Calu3 (cell line): ENCODE measurements at regions not wholly inside any gene's neighbourhood (a gene's known extent, or its start where the extent isn't known, plus 50 kb on each side); places are given as distances from the start of the nearest gene placed in this dataset.

ENCODE experiments used
- BruUV-seq: library from RNA; stranded (reverse); fragments of 400-500 nt; replicated peaks from 2 replicates; lab custom pipeline; 2021; lab: Mats Ljungman, UMichigan
- CTCF ChIA-PET: fragments of 300-600 bp; sonication (Branson Sonifier 250); formaldehyde crosslinking; loops from one replicate; lab custom pipeline; 2022; ENCODE audit warnings: antibody characterized with exemption; lab: Charles Lee
- DNase-seq: peaks from one replicate; pipeline ENCODE4 v3.0.0; 2022
- H3K27ac Mint-ChIP-seq: one replicate; pipeline ENCODE4 v1.8.0; 2022; ENCODE audit warnings: mixed read lengths; ENCODE audit not compliant: unreplicated experiment
- H3K27me3 Mint-ChIP-seq: one replicate; pipeline ENCODE4 v1.8.0; 2022; ENCODE audit warnings: mixed read lengths; ENCODE audit not compliant: unreplicated experiment
- H3K36me3 Mint-ChIP-seq: one replicate; pipeline ENCODE4 v1.8.0; 2022; ENCODE audit warnings: mild to moderate bottlenecking, moderate library complexity, mixed read lengths; ENCODE audit not compliant: insufficient read depth, unreplicated experiment
- H3K4me1 Mint-ChIP-seq: one replicate; pipeline ENCODE4 v1.8.0; 2022; ENCODE audit warnings: mild to moderate bottlenecking, low read depth, mixed read lengths; ENCODE audit not compliant: unreplicated experiment
- H3K4me3 Mint-ChIP-seq: one replicate; pipeline ENCODE4 v1.8.0; 2022; ENCODE audit warnings: mild to moderate bottlenecking, low read depth, moderate library complexity, mixed read lengths; ENCODE audit not compliant: unreplicated experiment
- H3K9me3 Mint-ChIP-seq: one replicate; pipeline ENCODE4 v1.8.0; 2022; ENCODE audit warnings: low read depth, mixed read lengths; ENCODE audit not compliant: unreplicated experiment
- CTCF ChIP-seq: fragments of 200-600 bp; IDR thresholded peaks from one replicate; pipeline ENCODE4 v1.8.0; 2022; ENCODE audit warnings: antibody characterized with exemption; ENCODE audit not compliant: unreplicated experiment
- intact Hi-C: fragments of 100-400 bp; cut with micrococcal nuclease; formaldehyde crosslinking; loops from one replicate; pipeline ENCODE4 v1.10.0; 2022; ENCODE audit not compliant: unreplicated experiment

GRCh38 chr15:70519616-70520015 is 243.7 kb downstream of the UACA start:
- BruUV-seq: no TSS peak
- CTCF ChIA-PET: no interaction called here
- intact Hi-C loops: no loop called here
- Mint-ChIP-seq H3K27me3 (peaks cover 3% of the 10 kb centered on the region), H3K27ac (no peak overlapping the region), H3K36me3 (no peaks in the 10 kb centered on the region), H3K4me3 (no peak overlapping the region), H3K9me3 (no peaks in the 10 kb centered on the region), H3K4me1 (peaks cover 9% of the 10 kb centered on the region)
- no peak for DNase-seq
- TF ChIP-seq CTCF: no peak

- CTCF ChIA-PET: no interaction called here
- no peaks in the 10 kb centered on the region for H3K36me3 Mint-ChIP-seq
- no peak overlapping the region for H3K27ac Mint-ChIP-seq
- no peak for DNase-seq
- intact Hi-C loops: no loop called here
- H3K9me3 Mint-ChIP-seq: no peaks in the 10 kb centered on the region
- no peaks in the 10 kb centered on the region for H3K27me3 Mint-ChIP-seq
- no peak overlapping the region for H3K4me3 Mint-ChIP-seq
- BruUV-seq: no TSS peak
- no peak for TF ChIP-seq CTCF
- peaks cover 15% of the 10 kb centered on the region for H3K4me1 Mint-ChIP-seq
Observed at GRCh38 chr15:70519004-70519365, 244.4 kb downstream of the UACA start.

- intact Hi-C loops: no loop called here
- DNase-seq: no peak
- Mint-ChIP-seq H3K36me3 (no peaks in the 10 kb centered on the region), H3K27me3 (no peaks in the 10 kb centered on the region), H3K4me1 (peaks cover 21% of the 10 kb centered on the region), H3K27ac (no peak overlapping the region), H3K4me3 (no peak overlapping the region), H3K9me3 (no peaks in the 10 kb centered on the region)
- no TSS peak for BruUV-seq
- CTCF ChIA-PET: no interaction called here
- no peak for TF ChIP-seq CTCF
Observed at GRCh38 chr15:70518201-70519003, 245.0 kb downstream of the UACA start.

- Mint-ChIP-seq H3K4me3 (no peak overlapping the region), H3K27me3 (no peaks in the 10 kb centered on the region), H3K36me3 (no peaks in the 10 kb centered on the region), H3K4me1 (peaks cover 25% of the 10 kb centered on the region), H3K9me3 (no peaks in the 10 kb centered on the region), H3K27ac (no peak overlapping the region)
- intact Hi-C loops: no loop called here
- no TSS peak for BruUV-seq
- no peak for TF ChIP-seq CTCF
- no peak for DNase-seq
- CTCF ChIA-PET: no interaction called here
Observed at GRCh38 chr15:70517194-70517590, 246.2 kb downstream of the UACA start.
